Activated naive CD8-positive, alpha-beta T cell treated with anti-CD3 and anti-CD28 coated beads, Interleukin-2, amount 10 ng/mL, durations not matched to agents 7 days and 5 days (primary cell): ENCODE measurements at regions not wholly inside any gene's neighbourhood (a gene's known extent, or its start where the extent isn't known, plus 50 kb on each side); places are given as distances from the start of the nearest gene placed in this dataset.
A peak's percentile ranks its signal among the peaks of the same experiment; 100 is the strongest.
"Not testable (repeated sequence)": the region's sequence is repeated elsewhere in the genome, so short reads cannot be mapped to it uniquely, and the experiment has no call there.

Source experiments
- ATAC-seq: fragments of 150-1000 bp; cut with Tn5 transposase; one replicate; pipeline ENCODE4 v1.10.0; 2021; ENCODE audit warnings: low read depth, moderate library complexity
- POLR2A ChIA-PET: fragments of 350-600 bp; sonication (Branson Sonifier 250); formaldehyde crosslinking; loops from one replicate; lab custom pipeline; 2021; ENCODE audit warnings: antibody characterized with exemption; lab: Charles Lee
- DNase-seq: peaks from one replicate; pipeline ENCODE4 v3.0.0; 2021
- H3K27ac Mint-ChIP-seq: one replicate; pipeline ENCODE4 v1.8.0; 2022; ENCODE audit warnings: mild to moderate bottlenecking, mixed read lengths
- H3K27me3 Mint-ChIP-seq: one replicate; pipeline ENCODE4 v1.8.0; 2022; ENCODE audit warnings: mild to moderate bottlenecking, moderate library complexity, mixed read lengths
- H3K36me3 Mint-ChIP-seq: one replicate; pipeline ENCODE4 v1.8.0; 2021; ENCODE audit warnings: mild to moderate bottlenecking, mixed read lengths
- H3K4me1 Mint-ChIP-seq: one replicate; pipeline ENCODE4 v1.8.0; 2021; ENCODE audit warnings: mixed read lengths
- H3K4me3 Mint-ChIP-seq: one replicate; pipeline ENCODE4 v1.8.0; 2022; ENCODE audit warnings: mild to moderate bottlenecking, moderate library complexity, mixed read lengths
- H3K9me3 Mint-ChIP-seq: one replicate; pipeline ENCODE4 v1.8.0; 2021; ENCODE audit warnings: mixed read lengths

- H3K27me3 Mint-ChIP-seq: peaks cover 12% of the 10 kb centered on the region
- no peak overlapping the region for H3K27ac Mint-ChIP-seq
- peaks cover 5% of the 10 kb centered on the region for H3K9me3 Mint-ChIP-seq
- peaks cover 12% of the 10 kb centered on the region for H3K4me1 Mint-ChIP-seq
- no peaks in the 10 kb centered on the region for H3K36me3 Mint-ChIP-seq
- POLR2A ChIA-PET: no interaction called here
- DNase-seq (no peak), ATAC-seq (no peak)
- no peak overlapping the region for H3K4me3 Mint-ChIP-seq
These were observed 540.1 kb upstream of the ID2 start for GRCh38 chr2:8141780-8142179.

DNA sequence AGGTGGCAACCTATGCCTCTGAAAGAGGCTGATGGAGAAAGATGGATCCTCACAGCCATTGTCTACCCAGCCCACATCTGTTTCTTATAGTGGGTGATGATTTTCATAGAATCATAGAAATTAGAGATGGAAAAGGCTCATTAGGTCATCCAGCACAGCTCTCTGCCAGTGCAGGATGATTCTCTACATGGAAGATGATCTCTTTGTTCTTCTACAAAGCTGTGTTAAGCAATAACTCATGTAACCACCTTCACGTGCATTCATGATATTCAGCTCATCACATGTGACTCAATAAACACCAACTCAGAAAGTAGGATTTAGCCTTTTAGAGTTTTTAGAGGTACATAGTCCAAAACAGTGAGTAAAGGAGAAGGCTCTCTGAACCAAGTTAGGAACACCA lies 539.4 kb upstream of the ID2 start:
- POLR2A ChIA-PET: no interaction called here

DNA sequence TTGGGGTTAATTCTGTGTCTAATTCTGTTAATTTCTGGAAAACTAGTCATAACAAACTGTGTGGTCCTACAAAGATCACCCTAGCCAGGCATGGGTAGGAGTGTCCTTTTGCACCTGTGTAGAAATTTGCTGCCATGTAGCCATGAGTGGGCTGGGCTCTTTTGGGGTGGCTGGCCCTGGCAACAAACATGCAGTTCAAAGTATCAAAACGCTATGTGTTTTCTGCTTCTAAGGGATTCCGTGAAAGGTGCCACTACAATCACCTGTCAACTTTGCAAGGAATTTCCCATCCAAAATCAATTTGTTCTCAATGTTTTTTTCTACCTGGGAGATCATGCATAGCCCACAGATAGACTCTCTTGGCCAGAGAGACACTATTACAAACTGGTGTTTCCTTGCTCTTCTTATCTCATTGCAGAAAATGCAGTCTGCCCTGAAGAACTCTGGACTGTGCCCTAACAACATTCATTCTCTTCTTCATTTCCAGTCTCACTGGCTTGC lies 537.7 kb upstream of the ID2 start:
- POLR2A ChIA-PET: no interaction called here
- DNase-seq (no peak), ATAC-seq (no peak)
- Mint-ChIP-seq H3K27ac (no peak overlapping the region), H3K4me1 (peaks cover 14% of the 10 kb centered on the region), H3K36me3 (no peaks in the 10 kb centered on the region), H3K4me3 (no peak overlapping the region), H3K9me3 (peaks cover 2% of the 10 kb centered on the region), H3K27me3 (peaks cover 10% of the 10 kb centered on the region)

More for the DNA sequence above, 539.4 kb upstream of the ID2 start:
- Mint-ChIP-seq H3K4me1 (peaks cover 12% of the 10 kb centered on the region), H3K27ac (no peak overlapping the region), H3K4me3 (no peak overlapping the region), H3K9me3 (peaks cover 5% of the 10 kb centered on the region), H3K36me3 (no peaks in the 10 kb centered on the region), H3K27me3 (peaks cover 10% of the 10 kb centered on the region)
- no peak for ATAC-seq
- DNase-seq: no peak

GRCh38 chr2:8144785-8145184 lies 537.1 kb upstream of the ID2 start:
- POLR2A ChIA-PET: no interaction called here
- ATAC-seq (no peak), DNase-seq (no peak)
- Mint-ChIP-seq H3K27me3 (peaks cover 10% of the 10 kb centered on the region), H3K4me3 (no peak overlapping the region), H3K9me3 (peaks cover 2% of the 10 kb centered on the region), H3K4me1 (peaks cover 12% of the 10 kb centered on the region), H3K27ac (no peak overlapping the region), H3K36me3 (no peaks in the 10 kb centered on the region)

GRCh38 chr2:8145375-8145774 lies 536.5 kb upstream of the ID2 start:
- POLR2A ChIA-PET, H3K36me3 Mint-ChIP-seq, H3K27me3 Mint-ChIP-seq, DNase-seq, H3K9me3 Mint-ChIP-seq, H3K4me3 Mint-ChIP-seq, ATAC-seq, H3K27ac Mint-ChIP-seq: not testable (repeated sequence)
- H3K4me1 Mint-ChIP-seq: peaks cover 10% of the 10 kb centered on the region

DNA sequence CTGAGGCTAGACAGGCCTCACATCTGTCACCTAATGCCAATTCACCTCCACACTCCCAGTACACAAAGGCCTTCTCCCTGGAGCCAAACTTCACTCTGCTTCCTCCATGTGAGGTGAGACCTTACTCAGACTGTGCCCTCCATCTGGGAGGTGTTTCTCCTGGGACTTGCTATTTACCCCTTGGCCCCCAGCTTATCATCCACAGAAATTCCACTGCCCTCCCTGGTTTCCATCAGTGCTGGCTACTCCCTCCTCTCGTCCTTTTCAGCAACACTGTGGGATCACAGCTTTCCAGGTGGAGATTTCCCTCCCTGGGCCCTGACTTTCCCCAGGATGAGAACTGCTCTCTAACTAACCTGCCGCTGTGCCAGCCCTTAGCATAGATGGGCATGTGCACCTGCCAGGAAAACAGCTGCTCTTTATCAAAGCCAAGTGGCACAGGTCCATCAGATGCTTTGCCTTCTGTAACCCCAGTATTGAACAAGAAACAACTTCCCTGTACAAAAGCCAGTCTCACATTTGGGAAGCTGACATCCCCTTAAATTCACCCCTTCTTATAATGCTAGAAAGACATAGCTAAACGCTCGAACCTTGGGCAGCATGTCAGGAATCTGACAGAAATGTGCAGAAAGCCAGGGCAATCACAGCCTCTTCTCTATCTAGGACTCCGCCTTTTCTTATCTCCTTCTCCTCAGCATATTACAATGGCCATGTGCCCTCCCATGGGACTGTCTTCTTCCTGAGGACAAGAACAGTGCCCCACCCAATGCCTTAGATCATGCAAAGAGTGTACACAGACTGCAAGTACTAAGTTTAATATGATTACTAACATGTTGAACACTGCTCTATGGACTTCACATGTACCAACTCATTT lies 535.5 kb upstream of the ID2 start:
- POLR2A ChIA-PET: no interaction called here
- Mint-ChIP-seq H3K27ac (no peak overlapping the region), H3K4me3 (no peak overlapping the region), H3K36me3 (no peaks in the 10 kb centered on the region), H3K27me3 (peaks cover 8% of the 10 kb centered on the region), H3K4me1 (peaks cover 10% of the 10 kb centered on the region), H3K9me3 (no peaks in the 10 kb centered on the region)
- DNase-seq: no peak
- no peak for ATAC-seq

DNA sequence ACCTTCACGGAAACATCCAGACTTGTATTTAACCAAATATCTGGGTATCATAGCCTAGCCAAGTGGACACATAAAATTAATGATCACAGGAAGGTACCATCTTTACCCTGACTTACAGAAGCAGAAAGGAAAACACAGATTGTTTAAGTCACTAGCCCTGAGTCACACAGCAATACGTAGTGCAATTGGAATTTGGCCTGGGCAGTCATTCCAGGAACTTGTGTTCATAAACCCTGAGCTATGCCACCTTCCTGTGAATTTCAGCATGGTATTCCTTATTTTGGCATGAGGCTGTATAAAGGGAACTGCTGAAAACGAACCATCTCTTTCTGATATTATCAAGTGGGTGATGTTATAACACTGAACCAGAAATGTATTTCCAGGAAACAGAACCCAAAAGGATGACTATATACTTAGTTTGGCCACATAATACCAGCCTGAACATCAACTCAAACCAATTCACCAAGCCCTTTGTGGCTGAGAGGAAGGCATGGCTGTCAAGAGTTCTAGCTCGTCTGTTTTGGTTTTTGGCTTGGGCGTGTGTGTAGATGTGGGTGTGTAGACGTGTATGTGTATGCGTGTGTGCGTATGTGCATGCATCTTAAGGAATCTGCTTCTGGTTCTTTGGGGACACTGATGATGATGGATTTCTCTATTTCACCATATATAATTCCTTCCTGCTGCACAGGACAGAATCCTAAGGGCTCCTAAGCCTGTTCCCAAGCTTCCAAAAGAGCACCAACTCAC lies 533.4 kb upstream of the ID2 start:
- no peaks in the 10 kb centered on the region for H3K27me3 Mint-ChIP-seq
- ATAC-seq (no peak), DNase-seq (no peak)
- H3K9me3 Mint-ChIP-seq: no peaks in the 10 kb centered on the region
- no peak overlapping the region for H3K4me3 Mint-ChIP-seq
- no peaks in the 10 kb centered on the region for H3K36me3 Mint-ChIP-seq
- POLR2A ChIA-PET: no interaction called here
- H3K4me1 Mint-ChIP-seq: peaks cover 28% of the 10 kb centered on the region
- no peak overlapping the region for H3K27ac Mint-ChIP-seq

GRCh38 chr2:8149007-8149405 lies 532.9 kb upstream of the ID2 start:
- Mint-ChIP-seq H3K36me3 (peaks cover 3% of the 10 kb centered on the region), H3K27me3 (no peaks in the 10 kb centered on the region), H3K4me3 (no peak overlapping the region), H3K27ac (no peak overlapping the region), H3K4me1 (peaks cover 31% of the 10 kb centered on the region), H3K9me3 (no peaks in the 10 kb centered on the region)
- ATAC-seq (no peak), DNase-seq (no peak)
- POLR2A ChIA-PET: no interaction called here

DNA sequence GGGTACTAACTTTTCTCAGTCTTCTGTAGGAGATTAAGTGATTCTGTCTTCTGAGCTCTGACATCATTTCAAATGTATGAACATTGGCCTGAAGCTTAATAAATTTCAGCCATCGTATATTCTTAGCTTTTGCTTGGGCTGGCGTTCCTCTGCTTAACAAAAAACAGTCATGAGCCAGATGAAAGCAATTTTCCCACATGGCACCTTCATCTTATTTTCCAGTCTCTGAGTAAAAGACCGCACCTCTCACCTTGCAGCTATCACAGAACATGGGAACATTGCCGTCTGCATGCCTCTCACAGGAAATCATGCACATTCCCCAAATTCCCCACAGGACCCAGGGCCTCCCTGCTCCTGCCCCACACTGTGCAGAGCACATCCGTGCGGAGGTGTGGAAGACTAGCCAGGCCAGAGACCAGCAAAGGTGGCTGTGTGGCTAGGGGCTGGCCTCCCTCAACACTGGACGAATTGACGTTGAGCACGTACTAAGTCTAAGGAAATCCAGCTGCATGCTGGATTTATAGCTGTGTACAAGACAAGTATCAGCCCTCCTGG lies 531.8 kb upstream of the ID2 start:
- H3K9me3 Mint-ChIP-seq: peaks cover 4% of the 10 kb centered on the region
- POLR2A ChIA-PET: no interaction called here
- H3K4me3 Mint-ChIP-seq: no peak overlapping the region
- no peaks in the 10 kb centered on the region for H3K27me3 Mint-ChIP-seq
- H3K27ac Mint-ChIP-seq: no peak overlapping the region
- H3K36me3 Mint-ChIP-seq: peaks cover 5% of the 10 kb centered on the region
- ATAC-seq (no peak), DNase-seq (no peak)
- H3K4me1 Mint-ChIP-seq: peaks cover 31% of the 10 kb centered on the region

GRCh38 chr2:8151888-8152287 lies 530.0 kb upstream of the ID2 start:
- H3K4me3 Mint-ChIP-seq: no peak overlapping the region
- H3K9me3 Mint-ChIP-seq: peaks cover 10% of the 10 kb centered on the region
- H3K27me3 Mint-ChIP-seq: no peaks in the 10 kb centered on the region
- H3K4me1 Mint-ChIP-seq: peaks cover 32% of the 10 kb centered on the region
- no peak for ATAC-seq
- H3K27ac Mint-ChIP-seq: peak overlapping the region; percentile 35
- POLR2A ChIA-PET: no interaction called here
- H3K36me3 Mint-ChIP-seq: peaks cover 6% of the 10 kb centered on the region
- DNase-seq: no peak

- Mint-ChIP-seq H3K27ac (peak overlapping the region; percentile 18), H3K4me1 (peaks cover 32% of the 10 kb centered on the region), H3K27me3 (no peaks in the 10 kb centered on the region), H3K4me3 (peak overlapping the region; percentile 14), H3K9me3 (peaks cover 11% of the 10 kb centered on the region), H3K36me3 (peaks cover 6% of the 10 kb centered on the region)
- peak; percentile 78 for ATAC-seq
- DNase-seq: no peak
- POLR2A ChIA-PET: no interaction called here
These were observed 529.2 kb upstream of the ID2 start for GRCh38 chr2:8152392-8153257.

- H3K9me3 Mint-ChIP-seq: peaks cover 11% of the 10 kb centered on the region
- H3K27me3 Mint-ChIP-seq: no peaks in the 10 kb centered on the region
- H3K27ac Mint-ChIP-seq: peak overlapping the region; percentile 18
These were observed 528.6 kb upstream of the ID2 start for GRCh38 chr2:8153258-8153718.

DNA sequence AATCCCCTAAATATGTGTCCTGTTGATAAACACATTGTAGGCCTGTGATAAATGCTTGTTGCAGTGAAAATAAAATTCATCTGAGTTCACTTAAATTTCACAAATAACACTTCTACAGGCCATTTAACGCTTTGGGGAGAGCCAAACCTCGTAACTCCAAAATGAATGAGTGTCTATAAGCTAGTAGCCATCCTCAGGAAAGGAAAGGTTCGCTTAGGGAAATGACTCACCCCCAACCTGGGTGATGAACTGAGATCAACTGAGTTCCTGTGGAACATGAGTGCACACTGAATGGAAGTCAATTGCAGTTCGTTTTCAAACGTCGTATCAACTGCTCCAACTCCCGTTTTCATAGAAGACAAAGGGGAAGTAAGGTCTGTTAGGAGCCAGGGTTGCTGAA lies 527.6 kb upstream of the ID2 start:
- Mint-ChIP-seq H3K9me3 (peaks cover 11% of the 10 kb centered on the region), H3K4me3 (no peak overlapping the region), H3K4me1 (peaks cover 26% of the 10 kb centered on the region), H3K27ac (no peak overlapping the region), H3K27me3 (no peaks in the 10 kb centered on the region), H3K36me3 (peaks cover 6% of the 10 kb centered on the region)
- DNase-seq (no peak), ATAC-seq (no peak)
- POLR2A ChIA-PET: no interaction called here

More at GRCh38 chr2:8153258-8153718, 528.6 kb upstream of the ID2 start:
- POLR2A ChIA-PET: no interaction called here
- DNase-seq (no peak), ATAC-seq (no peak)
- peaks cover 6% of the 10 kb centered on the region for H3K36me3 Mint-ChIP-seq
- peaks cover 30% of the 10 kb centered on the region for H3K4me1 Mint-ChIP-seq
- no peak overlapping the region for H3K4me3 Mint-ChIP-seq
